LNCaP clone FGC (cell line): ENCODE measurements at regions not wholly inside any gene's neighbourhood (a gene's known extent, or its start where the extent isn't known, plus 50 kb on each side); places are given as distances from the start of the nearest gene placed in this dataset.

ENCODE experiments used
- DNase-seq: peaks from one replicate; pipeline ENCODE4 v3.0.0-alpha.2; 2011; ENCODE audit warnings: low read depth
- H3K4me3 ChIP-seq: 2 replicates; pipeline ENCODE4 v1.5.1; 2011; ENCODE audit warnings: mild to moderate bottlenecking, low read depth, low read length, control low read depth
- TF ChIP-seq, protein P1 (sequence below): IDR thresholded peaks from 2 replicates; pipeline ENCODE4 v1.5.1; 2012; ENCODE audit warnings: mild to moderate bottlenecking; ENCODE audit not compliant: control insufficient read depth, insufficient read depth; ENCODE audit errors: extremely low read depth

DNA sequence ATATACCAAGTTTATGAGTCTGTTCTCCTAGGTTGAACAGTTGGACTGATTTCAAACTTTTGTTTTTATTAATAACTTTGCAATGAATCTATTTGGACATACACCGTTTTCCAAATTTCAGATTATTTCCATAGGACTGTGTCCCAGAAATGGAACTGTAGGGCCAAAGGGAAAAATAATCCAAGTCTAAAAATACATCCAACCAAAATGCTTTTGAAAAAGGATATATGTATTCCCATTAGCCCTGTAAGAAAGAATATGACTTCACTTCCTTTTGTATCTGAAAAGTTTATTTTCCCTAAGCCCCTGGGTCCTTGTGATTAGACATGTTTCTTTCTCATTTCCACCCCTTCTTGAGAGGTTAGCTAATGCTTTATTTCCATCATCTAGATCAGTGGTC, 434.2 kb upstream of the MKI67 start:
- H3K4me3 ChIP-seq: no peak overlapping the region
- DNase-seq: no peak
- TF ChIP-seq, protein P1, sequence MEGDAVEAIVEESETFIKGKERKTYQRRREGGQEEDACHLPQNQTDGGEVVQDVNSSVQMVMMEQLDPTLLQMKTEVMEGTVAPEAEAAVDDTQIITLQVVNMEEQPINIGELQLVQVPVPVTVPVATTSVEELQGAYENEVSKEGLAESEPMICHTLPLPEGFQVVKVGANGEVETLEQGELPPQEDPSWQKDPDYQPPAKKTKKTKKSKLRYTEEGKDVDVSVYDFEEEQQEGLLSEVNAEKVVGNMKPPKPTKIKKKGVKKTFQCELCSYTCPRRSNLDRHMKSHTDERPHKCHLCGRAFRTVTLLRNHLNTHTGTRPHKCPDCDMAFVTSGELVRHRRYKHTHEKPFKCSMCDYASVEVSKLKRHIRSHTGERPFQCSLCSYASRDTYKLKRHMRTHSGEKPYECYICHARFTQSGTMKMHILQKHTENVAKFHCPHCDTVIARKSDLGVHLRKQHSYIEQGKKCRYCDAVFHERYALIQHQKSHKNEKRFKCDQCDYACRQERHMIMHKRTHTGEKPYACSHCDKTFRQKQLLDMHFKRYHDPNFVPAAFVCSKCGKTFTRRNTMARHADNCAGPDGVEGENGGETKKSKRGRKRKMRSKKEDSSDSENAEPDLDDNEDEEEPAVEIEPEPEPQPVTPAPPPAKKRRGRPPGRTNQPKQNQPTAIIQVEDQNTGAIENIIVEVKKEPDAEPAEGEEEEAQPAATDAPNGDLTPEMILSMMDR: no peak

DNA sequence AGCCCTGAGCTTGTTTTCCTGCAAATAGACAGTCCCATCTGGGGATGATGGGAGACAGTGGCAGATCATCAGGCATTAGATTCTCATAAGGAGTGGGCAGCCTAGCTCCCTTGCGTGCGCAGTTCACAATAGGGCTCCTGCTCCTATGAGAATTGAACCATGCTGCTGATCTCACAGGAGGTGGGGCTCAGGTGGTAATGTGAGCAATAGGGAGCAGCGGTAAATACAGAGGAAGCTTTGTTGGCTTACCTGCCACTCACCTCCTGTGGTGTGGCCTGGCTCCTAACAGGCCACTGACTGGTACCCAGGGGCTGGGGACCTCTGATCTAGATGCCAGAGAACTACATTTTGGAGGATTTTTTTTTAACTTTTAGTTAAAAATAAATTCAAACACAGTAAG, 434.8 kb upstream of the MKI67 start:
- TF ChIP-seq, protein P1: no peak
- DNase-seq: no peak
- H3K4me3 ChIP-seq: no peak overlapping the region

DNA sequence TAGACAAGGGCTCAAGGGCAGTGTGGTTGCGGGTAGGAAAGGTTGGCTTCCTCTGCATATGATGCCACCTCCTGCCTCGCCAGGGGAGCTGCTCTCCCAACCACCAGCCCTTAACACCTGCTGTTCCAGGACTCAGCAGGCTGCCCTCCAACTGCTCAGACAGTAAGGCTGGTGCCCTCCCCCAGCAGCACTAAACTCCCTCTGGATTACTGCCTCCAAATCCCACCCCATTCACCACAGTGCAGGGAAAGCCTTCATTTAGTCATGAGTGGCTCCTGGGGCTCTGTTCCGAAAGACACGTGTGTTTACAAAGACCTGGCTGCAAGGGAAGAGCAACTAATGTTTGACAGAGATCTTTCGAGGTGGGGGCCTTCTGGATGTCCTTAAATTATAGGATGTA, 437.2 kb upstream of the MKI67 start:
- TF ChIP-seq, protein P1: no peak
- no peak overlapping the region for H3K4me3 ChIP-seq
- no peak for DNase-seq

DNA sequence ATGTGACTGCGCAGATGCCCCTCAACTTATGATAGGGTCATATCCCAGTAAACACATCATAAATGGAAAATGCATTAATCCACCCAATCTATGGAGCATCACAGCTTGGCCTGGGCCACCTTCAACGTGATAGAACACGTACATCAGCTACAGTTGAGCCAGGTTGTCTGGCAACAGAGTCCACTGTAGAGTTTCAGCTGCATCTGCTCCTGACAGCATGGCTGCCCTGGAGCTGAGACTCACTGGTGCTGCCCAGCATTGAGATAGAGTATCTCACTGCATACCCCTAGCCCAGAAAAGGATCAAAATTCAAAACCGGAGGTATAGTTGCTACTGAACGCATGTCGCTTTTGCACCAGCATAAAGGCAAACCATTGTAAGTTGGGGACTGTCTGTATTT, 437.7 kb upstream of the MKI67 start:
- DNase-seq: no peak
- TF ChIP-seq, protein P1: no peak

DNA sequence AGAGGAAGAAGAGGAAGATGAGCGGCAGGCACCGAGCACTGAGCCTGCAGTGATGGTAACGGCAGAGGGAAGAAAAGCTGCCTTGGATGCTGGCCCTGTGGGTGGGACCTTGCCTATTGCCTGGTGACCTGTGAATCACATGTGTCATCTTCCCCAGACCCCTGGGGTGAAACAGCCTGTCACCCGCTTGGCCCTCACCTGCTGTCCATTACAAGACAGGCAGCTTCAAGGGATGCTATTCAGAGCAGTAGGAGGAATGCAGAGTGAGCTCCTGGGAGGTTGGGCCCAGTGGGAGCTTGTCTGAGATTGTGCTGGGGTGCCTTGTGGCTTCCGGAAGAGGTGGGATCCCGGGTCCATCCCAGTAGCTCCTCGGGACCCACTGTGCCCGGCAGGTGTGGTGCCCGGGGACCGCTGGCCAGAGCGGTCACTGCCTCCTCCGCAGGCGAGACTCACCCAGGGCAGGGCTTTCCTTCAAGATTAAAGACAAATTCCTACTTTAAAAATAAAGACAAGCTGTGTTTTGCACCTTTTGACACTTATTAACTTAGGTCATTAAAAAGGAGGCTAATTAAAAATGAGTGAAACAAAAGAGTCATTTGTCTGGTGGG, 440.2 kb upstream of the MKI67 start:
- H3K4me3 ChIP-seq: no peak overlapping the region
- no peak for DNase-seq
- TF ChIP-seq, protein P1: no peak

More for the DNA sequence above, 437.7 kb upstream of the MKI67 start:
- H3K4me3 ChIP-seq: no peak overlapping the region

DNA sequence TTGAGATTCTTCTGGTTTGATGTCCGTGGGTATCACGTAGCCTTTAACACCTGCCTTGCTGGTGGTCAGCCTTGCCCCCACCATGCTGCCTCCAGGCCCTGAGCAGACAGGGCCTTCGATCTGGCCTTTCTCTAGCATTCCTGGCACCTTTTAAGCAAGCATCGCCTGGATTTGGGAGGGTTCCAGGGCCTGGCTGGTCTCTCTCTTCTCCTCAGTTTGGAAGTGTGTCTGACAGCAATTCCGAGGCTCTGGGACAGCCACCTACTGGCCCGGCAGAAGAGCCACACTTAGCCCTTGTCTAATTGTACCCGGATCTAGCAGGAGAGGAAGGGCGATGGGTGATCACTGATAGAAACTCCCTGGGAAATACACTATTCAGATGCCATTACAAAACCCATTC, 441.3 kb upstream of the MKI67 start:
- H3K4me3 ChIP-seq: no peak overlapping the region
- DNase-seq: no peak
- TF ChIP-seq, protein P1: peak; percentile 51

DNA sequence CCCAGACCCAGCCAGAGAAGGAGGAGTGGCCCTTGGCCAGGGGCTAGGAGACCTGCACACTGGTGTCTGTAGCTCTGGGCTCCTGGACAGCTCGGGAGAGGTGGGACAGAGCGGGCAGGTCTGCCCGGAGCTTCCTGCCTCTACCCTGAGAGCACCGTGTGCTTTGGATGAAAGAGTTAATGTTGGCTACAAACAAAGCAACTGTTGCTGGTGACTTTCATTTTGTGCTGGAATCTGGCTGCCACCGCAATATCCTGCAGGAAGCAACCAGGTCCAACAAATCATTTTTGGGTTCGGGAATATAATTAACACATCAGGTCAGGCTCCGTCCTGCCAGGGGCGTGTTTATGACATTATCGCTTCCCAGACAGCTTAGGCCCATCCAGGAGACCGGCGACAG, 441.8 kb upstream of the MKI67 start:
- TF ChIP-seq, protein P1: no peak
- DNase-seq: no peak
- no peak overlapping the region for H3K4me3 ChIP-seq
